Activated CD4-positive, alpha-beta T cell treated with anti-CD3 and anti-CD28 coated beads, Interleukin-10, Interleukin-2, amounts not matched to agents 100 ng/mL and 50 ng/mL, durations not matched to agents 16 hours and 8 hours (primary cell): ENCODE measurements at regions not wholly inside any gene's neighbourhood (a gene's known extent, or its start where the extent isn't known, plus 50 kb on each side); places are given as distances from the start of the nearest gene placed in this dataset.

Experiments
- DNase-seq: peaks from one replicate; pipeline ENCODE4 v3.0.0-alpha.2; 2020

DNA sequence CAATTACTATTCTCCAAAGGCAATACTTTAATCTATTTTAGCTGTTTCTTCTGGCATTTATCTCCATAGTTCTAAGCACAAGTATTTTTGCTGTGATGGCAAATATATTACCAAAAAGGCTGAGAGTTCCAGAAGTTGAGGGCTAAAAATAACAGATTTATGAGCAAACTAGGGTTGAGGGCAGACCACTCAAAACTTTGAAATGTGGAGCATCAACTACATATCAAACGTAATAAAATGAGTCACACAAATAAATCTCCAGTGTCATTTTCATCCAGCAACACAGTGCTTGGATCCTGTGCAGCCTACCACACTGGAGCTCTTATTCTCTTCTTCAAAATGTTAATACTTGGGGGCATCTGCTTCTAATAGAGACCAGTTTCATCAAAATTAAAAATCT is 163.9 kb downstream of the HS3ST1 start:
- DNase-seq: no peak

- no peak for DNase-seq
Observed at GRCh38 chr4:11264346-11264745, 164.3 kb downstream of the HS3ST1 start.

DNA sequence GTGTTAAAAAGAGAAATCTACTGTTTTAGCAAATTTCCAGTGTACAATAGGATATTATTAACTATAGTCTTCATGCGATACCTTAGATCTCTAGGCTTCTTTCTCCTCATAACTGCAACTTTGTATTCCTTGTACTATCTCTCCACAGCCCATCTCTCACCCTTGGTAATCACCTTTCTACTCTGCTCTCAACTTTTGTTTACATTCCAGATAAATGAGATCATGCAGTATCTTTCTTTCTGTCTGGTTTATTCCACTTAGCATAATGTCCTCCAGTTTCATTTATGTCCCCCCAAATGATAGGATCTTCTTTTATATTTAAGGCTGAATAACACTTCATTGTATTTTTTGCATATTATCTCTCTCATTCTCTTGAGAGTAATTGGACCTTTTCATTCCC is 165.5 kb downstream of the HS3ST1 start:
- DNase-seq: no peak

DNA sequence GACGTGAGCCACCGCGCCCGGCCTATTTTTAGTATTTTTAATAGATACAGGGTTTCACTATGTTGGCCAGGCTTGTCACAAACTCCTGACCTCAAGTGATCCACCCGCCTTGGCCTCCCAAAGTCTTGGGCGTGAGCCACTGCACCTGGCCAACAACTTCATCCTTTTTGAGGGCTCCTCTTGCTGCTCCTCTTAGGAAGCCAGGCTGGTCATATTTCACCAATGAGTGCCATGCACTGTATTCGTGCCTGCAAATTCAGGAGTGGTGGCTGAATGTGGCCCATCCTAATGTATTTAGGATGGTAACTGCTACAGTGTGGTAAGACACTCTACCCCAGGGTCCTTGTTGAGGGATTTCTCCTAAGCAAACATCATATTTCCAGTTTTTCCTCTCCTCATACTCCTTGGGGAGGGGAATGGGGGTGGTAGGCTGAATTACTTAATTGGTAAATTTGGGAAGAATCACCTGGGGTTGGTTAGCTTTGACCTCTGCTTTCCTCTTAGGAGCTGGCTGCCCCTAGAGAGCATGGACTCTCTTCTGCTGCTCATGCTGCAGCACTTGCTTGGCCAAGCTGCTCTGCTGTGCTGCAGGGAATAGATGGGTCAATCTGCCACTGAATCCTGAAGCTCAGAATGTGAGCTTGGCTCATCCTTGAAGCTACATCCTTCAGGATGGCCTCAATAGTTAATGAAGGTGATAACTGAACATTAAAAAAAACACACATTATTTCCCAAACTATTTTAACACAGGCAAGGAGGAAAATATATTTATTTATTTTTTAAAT is 167.4 kb downstream of the HS3ST1 start:
- DNase-seq: no peak

- no peak for DNase-seq
Observed at GRCh38 chr4:11259837-11260236, 168.9 kb downstream of the HS3ST1 start.

- DNase-seq: no peak
Observed at GRCh38 chr4:11252149-11252548, 176.5 kb downstream of the HS3ST1 start.

GRCh38 chr4:11250510-11250909 is 178.2 kb downstream of the HS3ST1 start:
- DNase-seq: no peak

- no peak for DNase-seq
Observed at GRCh38 chr4:11232015-11232414, 196.7 kb downstream of the HS3ST1 start.

DNA sequence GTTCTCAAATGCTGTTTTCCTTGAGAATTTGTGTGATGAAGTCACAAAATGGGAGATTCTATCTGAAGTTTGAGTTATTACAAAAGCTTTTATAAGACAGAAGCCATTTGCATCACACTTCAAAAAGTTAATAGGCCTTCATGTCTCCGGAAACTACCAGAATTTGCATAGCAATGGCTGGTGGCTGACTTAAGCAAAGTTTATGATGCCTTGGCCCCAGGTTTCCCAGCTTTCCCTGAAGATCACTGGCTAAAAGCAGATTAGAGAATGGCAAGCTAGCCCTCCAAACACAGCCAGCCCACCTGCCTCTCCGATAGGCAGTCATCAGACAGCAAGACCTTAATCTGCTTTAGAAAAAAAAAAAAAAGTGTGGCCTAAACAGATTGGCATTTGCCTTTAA is 197.8 kb downstream of the HS3ST1 start:
- DNase-seq: no peak

GRCh38 chr4:11228530-11228929 is 200.2 kb downstream of the HS3ST1 start:
- DNase-seq: no peak

DNA sequence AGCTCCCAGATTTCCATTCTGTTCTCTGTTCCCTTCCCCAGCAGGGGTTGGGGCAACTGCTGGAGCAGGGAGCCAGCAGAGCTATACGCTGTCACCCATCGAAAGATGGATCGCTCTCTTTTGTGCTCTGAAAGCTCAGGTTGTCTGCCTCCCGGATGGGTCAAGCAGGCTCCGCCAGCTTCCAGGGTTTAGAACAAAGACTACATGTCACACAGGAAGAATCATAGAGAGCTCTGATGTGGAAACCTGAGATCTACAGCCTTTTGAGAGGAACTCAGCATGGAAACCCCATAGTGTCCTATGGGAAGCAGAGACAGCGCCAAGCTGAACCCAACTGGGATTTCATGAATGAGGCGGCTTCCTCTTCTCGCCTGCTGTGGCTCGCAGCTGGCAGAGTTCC is 205.4 kb downstream of the HS3ST1 start:
- DNase-seq: no peak

DNA sequence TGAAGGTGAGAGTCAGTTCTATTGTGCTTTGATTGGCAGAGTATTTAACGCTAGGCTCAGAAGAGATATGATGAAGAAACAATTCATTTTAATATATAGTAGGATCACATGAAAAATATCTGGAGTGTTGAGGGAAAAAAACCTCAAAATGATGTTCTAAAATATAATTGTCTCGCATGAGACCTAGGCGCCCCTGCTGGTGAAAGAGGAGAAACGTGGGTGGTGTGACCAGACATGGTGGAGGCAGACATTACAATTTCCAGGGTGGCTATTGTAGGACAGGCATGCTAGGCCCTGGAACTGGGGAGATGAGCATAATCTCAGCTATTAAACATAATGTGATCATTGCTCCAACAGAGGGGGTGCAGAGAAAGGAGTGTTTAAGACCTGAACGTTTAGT is 210.0 kb downstream of the HS3ST1 start:
- no peak for DNase-seq

GRCh38 chr4:11216520-11216919 is 212.2 kb downstream of the HS3ST1 start:
- no peak for DNase-seq

- DNase-seq: no peak
Observed at GRCh38 chr4:11214281-11214680, 214.4 kb downstream of the HS3ST1 start.

- no peak for DNase-seq
Observed at GRCh38 chr4:11209826-11210225, 218.9 kb downstream of the HS3ST1 start.

- no peak for DNase-seq
Observed at GRCh38 chr4:11201256-11201655, 227.4 kb downstream of the HS3ST1 start.

DNA sequence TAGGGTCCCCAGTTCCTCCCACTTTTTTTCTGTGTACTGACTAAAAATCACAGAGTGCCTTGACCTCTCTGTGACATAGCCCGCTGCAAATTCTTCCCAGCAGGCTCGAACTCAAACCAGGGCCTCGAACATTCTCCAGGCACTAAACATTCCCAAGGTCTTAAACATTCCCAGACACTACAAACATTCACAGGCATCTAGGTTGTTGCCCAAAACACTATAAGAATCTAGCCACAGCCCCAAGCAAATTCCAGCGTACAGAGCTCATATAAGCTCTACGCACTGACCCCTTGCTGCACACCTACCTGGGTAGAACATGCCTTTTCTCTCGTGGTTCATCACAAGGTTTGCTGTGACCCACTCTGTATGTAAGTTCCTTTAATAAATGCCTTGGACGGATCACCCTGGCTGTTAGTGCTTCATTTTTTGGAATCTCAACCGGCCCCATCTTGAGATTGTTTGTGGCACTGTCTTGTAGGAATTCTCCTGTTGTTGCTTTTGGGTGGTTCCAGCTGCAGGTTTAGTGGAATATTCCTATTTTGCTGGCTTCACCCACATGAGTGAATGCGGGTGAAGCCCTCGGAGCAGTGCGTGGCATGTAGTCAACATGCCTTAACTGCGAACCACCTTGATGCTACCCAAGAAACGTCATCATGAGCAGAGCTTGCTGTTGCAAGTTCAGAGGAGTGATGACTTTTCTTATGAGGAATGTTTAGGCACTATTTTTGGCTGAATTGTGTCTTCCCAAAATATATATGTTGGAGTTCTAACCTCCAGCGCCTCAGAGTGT is 230.0 kb downstream of the HS3ST1 start:
- DNase-seq: no peak

- DNase-seq: no peak
Observed at GRCh38 chr4:11197631-11198341, 230.9 kb downstream of the HS3ST1 start.

GRCh38 chr4:11196927-11197522 is 231.7 kb downstream of the HS3ST1 start:
- no peak for DNase-seq

- no peak for DNase-seq
Observed at GRCh38 chr4:11194431-11194830, 234.3 kb downstream of the HS3ST1 start.

- no peak for DNase-seq
Observed at GRCh38 chr4:11189756-11190155, 238.9 kb downstream of the HS3ST1 start.

DNA sequence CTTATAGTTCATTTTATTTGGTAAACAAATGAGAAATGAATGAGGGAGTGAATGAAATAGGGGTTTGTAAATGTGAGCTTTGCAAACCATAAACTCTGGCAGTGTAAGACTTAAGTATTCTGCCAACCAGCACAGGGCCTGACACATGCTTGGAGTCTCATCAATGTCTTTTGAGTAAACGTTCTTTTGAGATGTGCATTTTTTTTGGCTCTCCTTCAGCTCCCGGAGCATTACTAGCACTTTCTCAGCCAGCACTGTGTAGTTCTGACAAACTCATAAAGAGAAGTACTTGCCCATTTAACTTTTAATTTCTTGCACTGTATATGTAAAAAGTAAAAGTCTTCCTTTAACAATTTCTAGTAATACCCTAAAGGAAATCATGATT is 245.3 kb downstream of the HS3ST1 start:
- no peak for DNase-seq

DNA sequence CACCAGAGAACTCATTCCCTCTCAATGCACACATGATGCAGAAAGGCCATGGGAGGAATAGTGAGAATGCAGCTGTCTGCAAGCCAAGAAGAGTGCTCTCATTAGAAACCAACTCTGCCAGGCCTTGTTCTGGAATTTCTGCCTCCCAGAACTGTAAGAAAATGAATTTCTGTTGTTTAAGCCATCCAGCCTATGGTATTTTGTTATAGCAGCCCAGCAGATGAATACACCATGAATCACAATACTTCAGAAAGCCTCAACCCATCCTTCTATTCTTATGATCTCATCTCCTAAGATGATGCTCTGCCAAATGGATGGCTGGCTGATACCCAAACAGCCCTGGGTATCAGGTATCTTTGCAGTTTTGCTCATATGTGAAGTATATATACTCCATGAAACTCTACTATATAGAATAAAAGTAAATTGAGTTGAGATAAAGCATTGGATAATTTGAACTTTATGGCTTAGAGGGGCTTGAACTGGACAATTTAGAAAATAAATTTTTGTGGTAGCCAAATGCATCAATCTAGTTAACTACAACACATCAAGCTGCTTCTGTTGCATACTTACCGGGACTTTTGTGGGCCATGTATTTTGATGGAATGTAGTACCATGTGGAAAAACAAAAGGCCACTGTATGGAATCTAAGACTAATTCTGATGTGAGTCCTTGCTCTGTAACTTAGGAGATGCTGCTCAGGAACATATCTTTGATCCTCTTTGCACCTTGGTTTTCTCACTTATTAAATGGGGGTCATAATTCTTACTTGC is 245.9 kb downstream of the HS3ST1 start:
- DNase-seq: no peak
